ENCODE measurements at regions not wholly inside any gene's neighbourhood (a gene's known extent, or its start where the extent isn't known, plus 50 kb on each side); places are given as distances from the start of the nearest gene placed in this dataset.

DNA sequence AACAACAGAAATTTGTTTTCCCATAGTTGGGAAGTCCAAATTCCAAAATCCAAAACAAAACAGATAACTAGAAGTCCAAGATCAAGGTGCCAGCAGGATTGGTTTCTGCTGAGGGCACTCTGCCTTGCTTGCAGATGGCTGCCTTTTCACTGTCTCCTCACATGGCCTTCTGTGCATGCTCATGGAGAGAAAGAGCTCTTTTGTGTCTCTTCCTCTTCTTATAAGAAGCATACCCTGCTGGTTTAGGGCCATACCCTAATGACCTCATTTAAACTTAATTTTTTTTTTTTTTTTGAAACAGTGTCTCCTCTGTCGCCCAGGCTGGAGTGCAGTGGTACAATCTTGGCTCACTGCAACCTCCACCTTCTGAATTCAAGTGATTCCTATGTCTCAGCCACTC lies 1974.1 kb upstream of the PCDH20 start:
- ATAC-seq (ENCODE audit: low read depth) (no peak), DNase-seq (ENCODE audit: low spot score in 2 of 2) (no peak)
- Mint-ChIP-seq H3K27ac (no peak overlapping the region), H3K27me3 (no peaks in the 10 kb centered on the region), H3K4me3 (no peak overlapping the region), H3K9me3 (peaks cover 8% of the 10 kb centered on the region), H3K4me1 (no peaks in the 10 kb centered on the region), H3K36me3 (no peaks in the 10 kb centered on the region)

GRCh38 chr13:63381078-63381859 lies 1965.6 kb upstream of the PCDH20 start:
- Mint-ChIP-seq H3K4me3 (no peak overlapping the region), H3K27ac (no peak overlapping the region), H3K4me1 (no peaks in the 10 kb centered on the region), H3K27me3 (no peaks in the 10 kb centered on the region), H3K9me3 (peaks cover 14% of the 10 kb centered on the region), H3K36me3 (no peaks in the 10 kb centered on the region)
- DNase-seq (ENCODE audit: low spot score in 2 of 2) (no peak), ATAC-seq (ENCODE audit: low read depth) (no peak)

- no peak overlapping the region for H3K4me3 Mint-ChIP-seq
- H3K27me3 Mint-ChIP-seq: no peaks in the 10 kb centered on the region
- peaks cover 15% of the 10 kb centered on the region for H3K9me3 Mint-ChIP-seq
- DNase-seq (ENCODE audit: low spot score in 2 of 2) (no peak), ATAC-seq (ENCODE audit: low read depth) (no peak)
- H3K36me3 Mint-ChIP-seq: no peaks in the 10 kb centered on the region
- H3K4me1 Mint-ChIP-seq: no peaks in the 10 kb centered on the region
- no peak overlapping the region for H3K27ac Mint-ChIP-seq
Measured at GRCh38 chr13:63377986-63378385, 1962.3 kb upstream of the PCDH20 start.

DNA sequence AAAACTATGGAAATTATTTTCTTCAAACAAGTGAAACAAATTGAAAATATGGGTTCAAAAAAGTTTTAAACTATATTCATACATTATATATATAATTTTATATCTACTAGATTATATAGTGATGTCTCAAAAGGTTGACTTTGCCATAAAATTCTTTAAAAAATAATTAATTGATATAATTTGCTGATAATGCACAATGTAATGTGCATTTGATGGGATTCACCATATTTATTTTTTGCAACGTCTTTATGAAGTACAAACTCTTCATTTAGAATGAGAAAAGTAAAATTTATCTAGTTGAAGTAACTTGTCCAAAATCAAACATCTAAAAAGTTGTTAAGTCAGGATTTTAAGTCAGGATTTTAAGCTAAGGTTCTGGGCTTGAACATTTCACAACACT lies 1954.5 kb upstream of the PCDH20 start:
- H3K27me3 Mint-ChIP-seq: no peaks in the 10 kb centered on the region
- H3K27ac Mint-ChIP-seq: no peak overlapping the region
- H3K4me3 Mint-ChIP-seq: no peak overlapping the region
- DNase-seq (ENCODE audit: low spot score in 2 of 2) (no peak), ATAC-seq (ENCODE audit: low read depth) (no peak)
- no peaks in the 10 kb centered on the region for H3K4me1 Mint-ChIP-seq
- H3K9me3 Mint-ChIP-seq: peaks cover 6% of the 10 kb centered on the region
- no peaks in the 10 kb centered on the region for H3K36me3 Mint-ChIP-seq

DNA sequence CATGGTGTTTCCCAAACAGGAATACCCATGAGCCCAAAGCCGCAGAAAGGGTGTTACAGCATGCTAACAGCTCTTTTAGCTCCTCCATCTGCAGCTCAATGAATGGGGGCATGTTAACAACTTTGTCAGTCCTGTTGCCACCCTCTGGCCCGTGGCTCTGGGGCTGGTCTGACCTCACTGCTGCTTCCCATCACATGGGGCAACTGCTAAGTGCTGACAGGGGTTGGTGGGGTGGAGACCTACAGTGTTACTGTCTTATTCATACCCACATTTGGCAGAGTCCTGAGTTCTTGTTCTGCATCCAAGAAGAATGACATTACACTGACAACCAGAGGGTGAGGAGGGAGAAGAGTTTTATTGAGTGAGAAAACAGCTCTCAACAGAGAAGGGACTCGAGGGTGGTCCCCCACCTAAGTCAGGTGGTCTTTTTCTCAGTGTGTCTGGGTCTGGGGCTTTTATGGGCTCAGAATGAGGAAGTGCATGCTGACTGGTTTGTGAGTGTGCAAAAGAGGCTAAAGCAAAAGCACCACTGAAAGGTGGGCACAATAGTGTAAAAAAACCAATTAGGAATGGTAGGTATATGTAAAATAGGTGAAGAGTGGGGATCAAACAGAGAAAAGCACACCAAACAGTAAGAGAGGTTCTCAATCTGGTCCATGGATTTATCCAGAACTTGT lies 1952.0 kb upstream of the PCDH20 start:
- no peak overlapping the region for H3K27ac Mint-ChIP-seq
- no peak for ATAC-seq (ENCODE audit: low read depth)
- DNase-seq (ENCODE audit: low spot score in 2 of 2): no peak
- peaks cover 4% of the 10 kb centered on the region for H3K9me3 Mint-ChIP-seq
- H3K36me3 Mint-ChIP-seq: no peaks in the 10 kb centered on the region
- no peaks in the 10 kb centered on the region for H3K4me1 Mint-ChIP-seq
- H3K4me3 Mint-ChIP-seq: no peak overlapping the region
- H3K27me3 Mint-ChIP-seq: no peaks in the 10 kb centered on the region

- Mint-ChIP-seq H3K27me3 (no peaks in the 10 kb centered on the region), H3K4me3 (no peak overlapping the region), H3K36me3 (no peaks in the 10 kb centered on the region), H3K27ac (no peak overlapping the region), H3K9me3 (peaks cover 4% of the 10 kb centered on the region), H3K4me1 (no peaks in the 10 kb centered on the region)
- ATAC-seq (ENCODE audit: low read depth) (no peak), DNase-seq (ENCODE audit: low spot score in 2 of 2) (no peak)
Measured at GRCh38 chr13:63364159-63364558, 1948.5 kb upstream of the PCDH20 start.

DNA sequence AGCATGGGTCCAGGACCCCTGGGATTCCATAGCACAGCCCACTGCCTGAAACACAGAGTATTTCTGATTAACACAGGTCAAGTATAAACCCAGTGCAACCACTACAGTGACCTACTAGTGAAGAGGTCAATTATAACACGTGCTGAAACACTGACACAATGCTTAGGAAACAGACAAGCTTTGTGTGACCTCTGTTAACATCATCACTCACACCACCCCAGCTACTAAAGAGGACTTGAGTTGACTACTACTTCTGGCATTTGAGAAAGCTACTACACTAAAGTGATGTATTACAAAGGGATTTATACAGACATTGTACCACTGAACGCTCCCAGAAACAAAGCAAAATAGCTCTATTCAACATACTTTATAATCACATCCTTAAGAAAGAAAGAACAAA lies 1935.9 kb upstream of the PCDH20 start:
- H3K36me3 Mint-ChIP-seq: no peaks in the 10 kb centered on the region
- H3K27me3 Mint-ChIP-seq: no peaks in the 10 kb centered on the region
- ATAC-seq (ENCODE audit: low read depth): no peak
- H3K9me3 Mint-ChIP-seq: peaks cover 3% of the 10 kb centered on the region
- H3K4me1 Mint-ChIP-seq: no peaks in the 10 kb centered on the region
- DNase-seq (ENCODE audit: low spot score in 2 of 2): no peak
- no peak overlapping the region for H3K27ac Mint-ChIP-seq
- H3K4me3 Mint-ChIP-seq: no peak overlapping the region

DNA sequence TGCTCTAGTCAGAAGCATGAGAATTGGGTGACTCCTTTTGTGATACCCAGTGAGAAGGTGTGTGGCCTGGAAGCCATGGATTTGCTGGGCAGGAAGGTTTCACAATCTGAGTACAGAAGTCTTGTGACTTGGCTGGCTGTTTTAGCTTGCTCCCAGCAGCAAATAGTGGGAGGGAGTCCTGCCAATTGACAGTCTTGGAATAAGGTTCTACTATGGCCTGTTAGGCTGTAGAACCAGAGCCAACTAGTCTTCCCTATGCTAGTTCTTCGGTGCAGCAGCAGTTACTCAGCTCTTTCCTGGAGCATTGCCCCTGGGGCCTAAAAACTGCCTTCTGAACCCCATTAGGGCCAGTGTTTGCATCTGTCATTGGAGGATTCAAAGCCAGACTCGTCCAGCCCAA lies 1935.4 kb upstream of the PCDH20 start:
- Mint-ChIP-seq H3K36me3 (no peaks in the 10 kb centered on the region), H3K4me3 (no peak overlapping the region), H3K9me3 (peaks cover 3% of the 10 kb centered on the region), H3K27me3 (no peaks in the 10 kb centered on the region), H3K4me1 (no peaks in the 10 kb centered on the region), H3K27ac (no peak overlapping the region)
- DNase-seq (ENCODE audit: low spot score in 2 of 2): no peak
- ATAC-seq (ENCODE audit: low read depth): no peak

- H3K4me3 Mint-ChIP-seq: no peak overlapping the region
- no peak for DNase-seq (ENCODE audit: low spot score in 2 of 2)
- H3K9me3 Mint-ChIP-seq: peaks cover 9% of the 10 kb centered on the region
- ATAC-seq (ENCODE audit: low read depth): no peak
- no peaks in the 10 kb centered on the region for H3K4me1 Mint-ChIP-seq
- no peaks in the 10 kb centered on the region for H3K36me3 Mint-ChIP-seq
- no peak overlapping the region for H3K27ac Mint-ChIP-seq
- H3K27me3 Mint-ChIP-seq: no peaks in the 10 kb centered on the region
Measured at GRCh38 chr13:63345835-63346234, 1930.2 kb upstream of the PCDH20 start.

DNA sequence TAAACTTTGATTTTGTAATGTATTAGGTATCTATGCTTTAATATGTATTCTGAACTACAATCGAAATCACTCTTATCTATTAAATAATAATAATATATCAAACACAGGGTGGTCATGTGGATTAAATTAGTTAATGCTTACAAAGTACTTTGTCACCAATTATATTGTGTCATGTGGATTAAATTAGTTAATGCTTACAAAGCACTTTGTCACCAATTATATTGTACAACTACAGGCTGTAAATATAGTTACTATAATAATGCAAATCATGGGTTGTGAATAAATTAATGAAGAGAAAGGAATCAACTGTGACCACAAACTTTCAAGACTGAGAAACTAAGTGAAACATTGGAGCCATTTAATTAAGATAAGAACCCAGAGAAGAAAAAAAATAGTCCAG lies 1929.1 kb upstream of the PCDH20 start:
- Mint-ChIP-seq H3K27ac (no peak overlapping the region), H3K4me1 (no peaks in the 10 kb centered on the region), H3K9me3 (peaks cover 9% of the 10 kb centered on the region), H3K36me3 (no peaks in the 10 kb centered on the region), H3K27me3 (no peaks in the 10 kb centered on the region), H3K4me3 (no peak overlapping the region)
- ATAC-seq (ENCODE audit: low read depth) (no peak), DNase-seq (ENCODE audit: low spot score in 2 of 2) (no peak)

DNA sequence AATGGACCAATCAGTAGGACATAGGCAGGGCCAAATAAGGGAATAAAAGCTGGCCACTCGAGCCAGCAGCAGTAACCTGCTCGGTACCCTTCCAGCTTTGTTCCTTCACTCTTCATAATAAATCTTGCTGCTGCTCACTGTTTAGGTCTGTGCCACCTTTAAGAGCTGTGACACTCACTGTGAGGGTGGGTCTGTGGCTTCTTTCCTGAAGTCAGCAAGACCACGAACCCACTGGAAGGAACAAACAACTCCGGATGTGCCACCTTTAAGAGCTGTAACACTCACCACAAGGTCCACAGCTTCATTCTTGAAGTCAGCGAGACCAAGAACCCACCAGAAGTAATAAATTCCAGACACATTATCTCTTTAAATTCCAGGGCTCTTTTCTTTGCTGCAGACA lies 1922.3 kb upstream of the PCDH20 start:
- Mint-ChIP-seq H3K4me3 (no peak overlapping the region), H3K27ac (no peak overlapping the region), H3K9me3 (peaks cover 7% of the 10 kb centered on the region), H3K27me3 (no peaks in the 10 kb centered on the region), H3K36me3 (no peaks in the 10 kb centered on the region), H3K4me1 (no peaks in the 10 kb centered on the region)
- DNase-seq (ENCODE audit: low spot score in 2 of 2) (no peak), ATAC-seq (ENCODE audit: low read depth) (no peak)

GRCh38 chr13:63337041-63337440 lies 1921.4 kb upstream of the PCDH20 start:
- Mint-ChIP-seq H3K4me1 (no peaks in the 10 kb centered on the region), H3K27ac (no peak overlapping the region), H3K9me3 (peaks cover 9% of the 10 kb centered on the region), H3K36me3 (no peaks in the 10 kb centered on the region), H3K4me3 (no peak overlapping the region), H3K27me3 (no peaks in the 10 kb centered on the region)
- no peak for ATAC-seq (ENCODE audit: low read depth)
- DNase-seq (ENCODE audit: low spot score in 2 of 2): no peak

DNA sequence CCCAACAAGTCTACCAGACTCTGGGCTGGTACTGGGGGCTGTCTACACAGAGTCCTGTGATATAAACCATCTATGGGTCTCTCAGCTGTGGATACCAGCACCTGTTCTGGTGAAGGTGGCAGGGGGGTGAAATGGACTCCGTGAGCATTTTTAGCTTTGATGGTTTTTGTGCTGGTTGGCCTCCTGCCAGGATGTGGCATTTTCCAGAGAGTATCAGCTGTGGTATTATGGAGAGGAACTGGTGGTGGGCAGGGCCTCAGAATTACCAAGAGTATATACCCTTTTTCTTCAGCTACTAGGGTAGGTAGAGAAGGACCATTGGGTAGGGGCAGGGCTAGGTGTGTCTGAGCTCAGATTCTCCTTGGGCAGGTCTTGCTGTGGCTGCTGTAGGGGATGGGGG lies 1920.9 kb upstream of the PCDH20 start:
- Mint-ChIP-seq H3K36me3 (no peaks in the 10 kb centered on the region), H3K9me3 (peaks cover 9% of the 10 kb centered on the region), H3K4me1 (no peaks in the 10 kb centered on the region), H3K27me3 (no peaks in the 10 kb centered on the region), H3K4me3 (no peak overlapping the region), H3K27ac (no peak overlapping the region)
- DNase-seq (ENCODE audit: low spot score in 2 of 2): no peak
- ATAC-seq (ENCODE audit: low read depth): no peak

DNA sequence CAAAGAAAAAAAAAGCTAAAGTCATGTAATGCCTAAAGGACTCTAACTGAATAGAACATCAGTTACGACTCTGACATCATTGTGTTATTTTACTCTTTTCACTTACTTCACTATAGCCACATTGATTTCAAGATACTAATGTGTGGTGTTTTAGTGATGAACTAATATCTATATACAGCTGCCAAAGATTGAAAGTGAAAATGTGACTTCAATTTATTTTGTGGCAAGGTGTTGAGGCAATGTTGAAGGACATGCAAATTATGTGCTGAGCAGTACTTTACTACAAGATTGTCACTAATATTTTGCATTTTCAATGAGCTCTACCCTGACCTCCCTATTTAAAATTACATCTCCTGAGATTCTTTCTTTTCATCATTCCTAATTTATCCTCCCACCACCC lies 1911.9 kb upstream of the PCDH20 start:
- Mint-ChIP-seq H3K9me3 (peaks cover 6% of the 10 kb centered on the region), H3K27ac (no peak overlapping the region), H3K4me1 (no peaks in the 10 kb centered on the region), H3K36me3 (no peaks in the 10 kb centered on the region), H3K27me3 (no peaks in the 10 kb centered on the region), H3K4me3 (no peak overlapping the region)
- no peak for DNase-seq (ENCODE audit: low spot score in 2 of 2)
- ATAC-seq (ENCODE audit: low read depth): no peak

GRCh38 chr13:63323441-63323840 lies 1907.8 kb upstream of the PCDH20 start:
- Mint-ChIP-seq H3K4me1 (no peaks in the 10 kb centered on the region), H3K9me3 (peaks cover 5% of the 10 kb centered on the region), H3K4me3 (no peak overlapping the region), H3K27me3 (no peaks in the 10 kb centered on the region), H3K27ac (no peak overlapping the region), H3K36me3 (no peaks in the 10 kb centered on the region)
- no peak for ATAC-seq (ENCODE audit: low read depth)
- no peak for DNase-seq (ENCODE audit: low spot score in 2 of 2)

Data from memory B cell (primary cell).